ENCODE measurements at regions not wholly inside any gene's neighbourhood (a gene's known extent, or its start where the extent isn't known, plus 50 kb on each side); places are given as distances from the start of the nearest gene placed in this dataset.

DNA sequence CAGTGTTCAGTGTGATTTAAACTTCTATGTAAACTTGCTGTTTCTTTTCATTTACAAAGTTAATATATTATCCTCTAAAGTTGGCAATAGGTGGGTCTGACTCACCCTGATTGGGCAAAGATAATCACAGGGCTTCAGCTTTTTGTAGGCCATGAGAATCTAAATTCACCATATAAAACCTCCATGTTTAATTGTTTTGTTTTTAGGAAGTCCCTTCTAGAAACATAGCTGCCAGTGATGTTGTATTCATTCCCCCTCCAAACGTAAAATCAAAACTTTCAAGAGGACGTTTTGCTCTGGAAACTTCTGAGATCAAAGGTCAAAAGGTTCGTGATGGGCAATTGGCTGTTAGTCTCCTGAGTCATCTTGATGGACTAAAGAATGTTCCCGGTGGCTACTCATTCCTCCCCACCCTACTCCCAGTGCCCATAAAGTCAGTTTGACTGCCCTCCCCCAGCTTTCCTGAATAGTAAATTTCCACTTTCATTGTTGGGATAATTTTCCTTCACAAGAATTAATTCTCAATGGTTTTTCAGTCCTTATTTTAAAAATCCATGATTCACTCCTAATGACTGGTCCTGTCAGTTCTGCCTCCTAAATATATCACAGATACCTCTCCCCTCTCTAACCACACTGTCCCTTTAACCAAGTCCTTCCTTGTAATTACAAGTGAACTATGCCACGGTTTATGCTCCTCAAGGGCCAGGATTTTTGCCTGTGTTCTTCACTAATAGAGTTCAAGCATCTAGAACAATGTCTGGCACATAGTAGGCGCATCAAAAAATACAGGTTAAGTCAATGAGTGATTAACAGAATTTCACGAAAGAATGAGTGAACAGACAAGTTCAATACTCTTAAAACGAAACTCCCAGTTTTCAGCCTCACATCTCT is 164.4 kb upstream of the VRK2 start:
- DNase-seq, result no peak
- no peak for TF ChIP-seq POLR2A (IDR thresholded peaks at IDR 0.05; ENCODE audit: low read length)
- no peak for TF ChIP-seq GATA1 (IDR thresholded peaks at IDR 0.05; ENCODE audit: low read depth, low read length)

DNA sequence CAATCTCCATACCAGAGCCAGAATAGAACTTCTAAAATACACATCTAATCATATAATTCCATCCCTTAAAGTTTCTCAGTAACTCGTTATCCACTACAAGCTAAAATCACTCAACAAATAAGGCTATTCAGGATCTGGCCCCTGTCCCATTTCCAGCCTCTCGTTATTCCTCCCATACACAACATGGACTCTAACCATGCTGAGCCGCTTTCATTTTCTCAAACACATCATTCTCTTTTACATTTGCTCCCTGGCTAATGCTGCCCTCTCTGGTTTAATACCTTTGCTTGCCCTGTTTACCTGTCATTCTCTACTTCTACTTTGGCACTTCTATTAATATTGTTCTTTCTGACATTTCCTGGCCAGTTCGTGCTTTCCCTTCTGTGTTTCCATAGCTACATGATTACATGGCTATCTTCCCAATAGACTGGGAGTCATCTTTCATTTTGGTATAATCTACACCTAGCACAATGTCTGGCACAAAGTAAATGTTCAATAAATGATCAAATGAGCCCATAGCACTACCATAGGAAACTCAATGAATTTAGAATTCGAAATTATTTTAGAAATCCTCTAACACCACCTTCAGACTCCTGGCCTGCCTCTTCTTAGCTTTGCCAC is 163.6 kb upstream of the VRK2 start:
- TF ChIP-seq GATA1 (IDR thresholded peaks at IDR 0.05; ENCODE audit: low read depth, low read length), result no peak
- TF ChIP-seq POLR2A (IDR thresholded peaks at IDR 0.05; ENCODE audit: low read length), result no peak
- no peak for DNase-seq

DNA sequence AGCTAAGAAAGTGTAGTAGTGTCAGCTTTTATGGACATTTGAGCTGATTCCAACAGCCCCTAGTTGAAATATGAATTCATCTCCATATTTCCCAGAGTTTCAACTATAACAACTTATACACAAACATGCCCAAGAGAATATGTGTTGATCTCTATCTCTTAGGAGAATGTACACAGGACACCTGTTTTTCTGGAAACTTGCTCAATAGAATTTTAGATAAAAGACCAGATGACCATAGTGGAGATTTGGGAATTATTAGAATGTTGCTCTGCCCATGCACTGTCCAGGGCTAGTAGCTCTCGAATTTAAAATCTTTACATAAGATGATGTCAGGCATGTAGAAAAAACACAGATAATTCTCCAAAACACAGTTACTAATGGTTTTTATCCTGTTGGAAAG is 162.3 kb upstream of the VRK2 start:
- no peak for DNase-seq
- no peak for TF ChIP-seq GATA1 (IDR thresholded peaks at IDR 0.05; ENCODE audit: low read depth, low read length)
- no peak for TF ChIP-seq POLR2A (IDR thresholded peaks at IDR 0.05; ENCODE audit: low read length)

DNA sequence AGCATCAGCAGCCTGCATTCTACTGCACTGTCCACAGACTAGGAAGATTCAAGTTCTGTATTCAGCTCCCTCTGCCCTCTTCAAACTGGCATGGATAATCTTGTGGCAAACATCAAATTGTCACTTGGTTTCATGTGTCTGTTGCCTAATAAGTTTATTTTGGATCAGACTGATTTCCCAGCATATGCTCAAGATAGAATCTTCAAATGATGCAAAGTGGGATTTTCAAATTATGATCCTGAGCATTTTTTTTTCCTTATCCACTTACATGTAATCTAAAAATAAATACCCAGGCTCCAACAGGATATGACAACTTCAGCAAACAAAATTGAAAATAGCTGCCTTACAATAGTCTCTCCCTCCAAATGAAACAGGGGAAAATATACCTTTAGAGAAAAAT is 160.9 kb upstream of the VRK2 start:
- TF ChIP-seq POLR2A (IDR thresholded peaks at IDR 0.05; ENCODE audit: low read length), result no peak
- TF ChIP-seq GATA1 (IDR thresholded peaks at IDR 0.05; ENCODE audit: low read depth, low read length), result no peak
- DNase-seq, result no peak

DNA sequence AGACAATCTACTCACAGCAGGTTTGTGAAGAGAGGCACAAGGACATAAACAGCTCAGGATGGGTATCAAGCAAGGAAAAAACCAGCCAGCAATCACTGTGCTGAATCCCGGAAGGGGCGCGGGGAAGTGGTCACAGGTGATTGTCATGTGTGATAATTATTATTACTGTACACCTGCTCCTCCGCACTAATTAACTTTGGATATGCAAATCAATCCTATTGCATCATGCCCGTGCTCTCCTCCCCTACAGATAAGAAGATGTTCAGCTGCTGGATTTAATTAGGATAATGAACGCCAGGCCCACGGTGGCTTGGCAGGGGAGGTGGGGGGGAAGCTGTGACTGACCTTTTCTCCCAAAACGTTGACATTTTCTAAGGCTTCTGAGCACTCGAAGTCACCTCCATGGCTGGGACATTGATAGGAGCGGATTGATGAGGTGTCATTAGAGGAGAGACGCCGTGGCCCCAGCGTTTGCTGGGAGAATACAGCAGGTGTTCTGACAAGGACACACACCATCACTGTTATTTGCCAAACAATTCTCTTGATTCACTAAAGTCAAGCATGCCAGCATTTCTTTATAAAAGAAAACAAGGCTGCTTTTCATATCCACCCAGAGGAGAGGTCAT is 160.3 kb upstream of the VRK2 start:
- DNase-seq, result no peak

DNA sequence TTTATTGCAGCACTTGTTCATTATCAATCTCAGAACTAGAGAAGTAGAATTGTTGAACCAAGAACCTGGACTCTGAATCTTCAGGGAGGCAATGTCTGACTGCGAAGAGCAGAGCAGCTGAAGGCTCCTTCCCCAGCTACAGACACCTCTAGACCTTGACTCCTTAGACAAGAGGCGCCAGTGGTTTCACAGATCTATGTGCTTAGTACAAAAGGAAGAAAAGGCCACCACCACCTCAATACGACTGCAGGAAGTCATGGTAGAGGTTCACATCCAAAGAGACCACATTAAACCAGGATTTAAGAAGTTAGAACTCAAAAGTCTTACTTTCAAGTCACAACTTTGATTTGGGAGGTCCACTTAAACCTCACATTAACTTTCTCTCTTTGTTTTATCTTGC is 158.1 kb upstream of the VRK2 start:
- TF ChIP-seq GATA1 (IDR thresholded peaks at IDR 0.05; ENCODE audit: low read depth, low read length), result no peak
- no peak for TF ChIP-seq POLR2A (IDR thresholded peaks at IDR 0.05; ENCODE audit: low read length)
- no peak for DNase-seq

More for the DNA sequence above, 160.3 kb upstream of the VRK2 start:
- TF ChIP-seq POLR2A (IDR thresholded peaks at IDR 0.05; ENCODE audit: low read length) (no peak), GATA1 (IDR thresholded peaks at IDR 0.05; ENCODE audit: low read depth, low read length) (no peak)

DNA sequence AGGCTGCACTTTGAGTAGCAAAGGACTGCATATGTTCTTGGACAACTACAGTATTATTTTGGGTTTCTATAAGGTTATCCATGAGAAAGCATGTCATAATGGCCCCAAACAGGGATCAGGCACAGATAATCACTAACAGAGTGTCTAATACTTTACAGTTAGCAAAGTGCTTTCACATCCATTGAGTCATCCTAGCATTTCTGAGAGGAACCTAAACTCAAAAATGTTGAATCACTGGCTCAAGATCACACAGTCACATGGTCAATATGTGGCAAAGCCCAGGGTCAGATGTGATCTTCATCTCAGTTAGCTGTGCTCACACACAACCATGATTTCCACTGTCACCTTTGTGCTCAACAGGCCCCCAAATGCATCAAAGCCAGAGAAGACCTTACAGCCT is 156.1 kb upstream of the VRK2 start:
- TF ChIP-seq GATA1 (IDR thresholded peaks at IDR 0.05; ENCODE audit: low read depth, low read length), result no peak
- DNase-seq, result no peak

DNA sequence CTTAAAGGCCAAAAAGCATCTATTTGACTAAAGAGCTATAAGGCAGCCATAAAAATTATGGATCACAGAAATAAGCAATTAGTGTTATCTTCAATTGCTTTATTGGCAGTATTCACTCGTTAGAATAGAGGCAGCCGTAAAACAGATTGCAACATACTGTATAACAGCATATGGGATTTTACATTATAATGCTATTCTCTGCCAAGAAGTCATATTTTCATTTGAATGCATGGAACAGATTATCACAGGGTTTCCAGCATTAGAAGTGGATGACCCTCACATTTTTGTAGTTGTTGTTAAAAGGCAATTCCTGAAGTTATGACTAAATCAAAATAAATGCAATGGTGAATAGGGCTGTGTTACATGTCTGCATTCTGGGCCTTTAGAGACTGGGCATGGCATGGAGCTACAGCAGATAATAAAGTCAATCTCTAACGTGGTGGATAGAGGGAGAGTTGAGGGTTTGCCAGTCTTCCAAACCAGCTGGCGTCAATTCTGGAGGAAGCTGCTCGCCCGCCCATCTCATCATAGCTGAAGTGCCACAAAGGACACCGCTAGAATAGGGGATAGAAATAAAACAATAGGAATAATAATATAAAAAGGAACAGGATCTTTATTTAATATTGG is 155.4 kb upstream of the VRK2 start:
- DNase-seq, result no peak
- TF ChIP-seq GATA1 (IDR thresholded peaks at IDR 0.05; ENCODE audit: low read depth, low read length) (no peak), POLR2A (IDR thresholded peaks at IDR 0.05; ENCODE audit: low read length) (no peak)

DNA sequence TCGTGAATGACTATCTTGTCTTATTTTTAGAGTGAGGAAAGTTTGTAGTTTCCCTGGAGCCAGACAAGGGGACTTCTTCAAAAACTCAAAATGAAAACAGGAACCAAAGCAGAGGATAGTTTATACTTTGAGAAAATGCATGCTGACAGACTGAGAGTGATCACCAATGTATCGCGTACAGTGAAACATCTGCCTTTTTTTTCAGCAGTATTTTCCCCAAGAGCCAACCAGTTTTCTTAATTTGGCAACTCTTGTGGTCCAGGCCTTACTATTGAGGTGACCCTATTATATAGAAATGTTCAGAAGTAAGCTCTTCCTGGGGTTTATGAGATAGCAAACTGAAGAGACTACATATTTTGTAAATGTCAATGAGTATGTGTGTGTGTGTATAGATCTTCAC is 153.7 kb upstream of the VRK2 start:
- no peak for DNase-seq
- no peak for TF ChIP-seq POLR2A (IDR thresholded peaks at IDR 0.05; ENCODE audit: low read length)
- TF ChIP-seq GATA1 (IDR thresholded peaks at IDR 0.05; ENCODE audit: low read depth, low read length), result no peak

DNA sequence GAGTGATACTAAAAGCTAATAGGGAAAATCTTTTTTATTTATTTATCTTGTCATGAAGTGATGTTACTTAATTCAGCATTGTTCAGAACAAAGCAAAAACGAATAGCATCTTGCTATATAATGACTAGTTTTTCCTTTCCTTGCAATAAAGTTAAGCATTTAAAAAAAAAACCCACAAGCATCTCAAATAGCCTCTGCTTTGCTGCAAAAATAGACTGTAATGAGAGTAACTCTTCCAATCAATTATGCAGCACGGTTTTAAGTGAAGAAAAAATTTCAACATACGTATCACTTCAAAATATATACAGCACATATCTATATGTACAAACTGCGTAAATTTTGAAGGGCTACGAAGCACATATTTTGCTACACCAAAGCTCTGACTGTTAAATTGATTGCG is 153.3 kb upstream of the VRK2 start:
- DNase-seq, result no peak

DNA sequence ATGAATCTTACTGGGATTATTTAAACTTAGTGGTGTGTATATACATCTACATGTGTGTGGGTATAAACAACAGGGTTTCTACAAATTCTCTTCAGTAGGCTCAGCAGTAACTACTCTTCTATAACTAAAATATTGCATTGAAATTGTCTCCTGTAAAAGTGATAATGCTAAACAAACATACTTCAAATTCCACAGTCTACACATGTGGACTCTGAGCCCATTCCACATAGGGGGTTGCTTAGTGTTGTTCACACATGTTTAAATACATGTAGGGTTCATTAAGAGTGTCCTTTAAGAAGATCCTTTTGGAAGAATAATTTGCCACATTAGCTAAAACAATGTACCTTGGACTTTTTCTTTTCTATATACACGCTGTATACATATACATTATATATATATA is 152.8 kb upstream of the VRK2 start:
- no peak for DNase-seq
- TF ChIP-seq POLR2A (IDR thresholded peaks at IDR 0.05; ENCODE audit: low read length) (no peak), GATA1 (IDR thresholded peaks at IDR 0.05; ENCODE audit: low read depth, low read length) (no peak)

More for the DNA sequence above, 153.3 kb upstream of the VRK2 start:
- TF ChIP-seq POLR2A (IDR thresholded peaks at IDR 0.05; ENCODE audit: low read length), result no peak
- TF ChIP-seq GATA1 (IDR thresholded peaks at IDR 0.05; ENCODE audit: low read depth, low read length), result no peak

DNA sequence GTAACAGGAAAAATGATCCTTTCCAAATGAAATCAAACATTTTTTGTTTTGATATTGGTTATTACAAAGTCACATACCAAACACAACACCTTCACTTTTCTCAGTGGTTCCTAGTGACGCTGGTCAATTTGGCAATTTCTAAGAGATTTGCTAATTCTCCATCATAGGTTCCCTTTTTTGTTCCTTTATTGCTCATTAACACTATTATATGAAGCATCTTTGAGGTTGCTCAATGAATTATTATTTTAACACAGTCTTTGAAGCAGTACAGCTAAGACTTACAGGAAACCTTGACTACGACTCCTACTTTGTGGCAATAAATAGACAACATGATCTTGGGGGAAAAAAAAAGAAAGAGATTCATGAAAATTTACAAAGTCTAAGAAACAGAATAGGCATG is 152.2 kb upstream of the VRK2 start:
- DNase-seq, result no peak
- TF ChIP-seq GATA1 (IDR thresholded peaks at IDR 0.05; ENCODE audit: low read depth, low read length) (no peak), POLR2A (IDR thresholded peaks at IDR 0.05; ENCODE audit: low read length) (no peak)

DNA sequence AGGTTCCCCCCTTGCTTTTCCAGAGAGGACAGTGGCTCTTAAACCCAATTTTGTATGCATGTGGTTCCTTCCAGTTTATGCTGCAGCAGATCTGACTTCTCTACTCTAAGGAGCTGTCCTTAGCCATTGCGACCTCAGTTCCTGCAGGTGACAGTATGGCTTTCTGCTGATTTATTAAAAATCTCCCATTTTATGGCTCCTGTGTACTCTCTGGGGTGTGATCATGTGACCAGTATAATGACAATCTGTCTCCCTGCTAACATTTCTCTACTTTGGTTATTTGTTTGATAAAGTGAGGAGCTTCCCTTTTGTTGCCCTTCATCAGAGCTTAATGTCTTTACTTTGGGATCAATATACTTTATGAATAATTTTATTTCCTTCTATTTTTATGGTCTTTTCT is 148.7 kb upstream of the VRK2 start:
- TF ChIP-seq GATA1 (IDR thresholded peaks at IDR 0.05; ENCODE audit: low read depth, low read length) (no peak), POLR2A (IDR thresholded peaks at IDR 0.05; ENCODE audit: low read length) (no peak)
- DNase-seq, result no peak

DNA sequence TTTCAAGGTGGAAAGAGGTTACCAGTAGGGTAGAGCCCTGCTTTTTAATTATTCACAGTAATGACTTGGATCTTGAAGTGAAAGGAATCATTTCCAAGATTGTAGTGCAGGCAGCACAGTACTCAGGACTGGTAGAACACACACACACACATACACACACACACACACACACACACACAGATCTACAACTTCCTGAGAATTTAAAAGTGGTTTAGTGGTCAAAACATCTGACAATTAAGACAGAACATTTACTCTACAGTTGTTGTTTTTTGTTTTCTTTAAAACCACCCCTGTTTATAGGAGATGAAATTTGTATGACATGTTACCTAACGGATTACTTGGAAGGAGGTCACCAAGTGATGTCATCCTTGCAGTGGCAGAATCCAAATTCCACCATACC is 146.7 kb upstream of the VRK2 start:
- no peak for DNase-seq
- TF ChIP-seq GATA1 (IDR thresholded peaks at IDR 0.05; ENCODE audit: low read depth, low read length), result no peak
- TF ChIP-seq POLR2A (IDR thresholded peaks at IDR 0.05; ENCODE audit: low read length), result no peak

All from erythroblast (primary cell).